ENCODE measurements at regions not wholly inside any gene's neighbourhood (a gene's known extent, or its start where the extent isn't known, plus 50 kb on each side); places are given as distances from the start of the nearest gene placed in this dataset.
"Not testable (repeated sequence)": the region's sequence is repeated elsewhere in the genome, so short reads cannot be mapped to it uniquely, and the experiment has no call there.

- not testable (repeated sequence) for H3K27me3 Mint-ChIP-seq
Observed at GRCh38 chr15:22134941-22135566, 54.7 kb downstream of the OR4M2 start.

GRCh38 chr15:22137572-22137971, 57.2 kb downstream of the OR4M2 start:
- not testable (repeated sequence) for H3K9me3 Mint-ChIP-seq, H3K27me3 Mint-ChIP-seq, DNase-seq, H3K4me3 Mint-ChIP-seq, H3K4me1 Mint-ChIP-seq, H3K36me3 Mint-ChIP-seq, H3K27ac Mint-ChIP-seq

More at GRCh38 chr15:22134941-22135566, 54.7 kb downstream of the OR4M2 start:
- not testable (repeated sequence) for H3K4me1 Mint-ChIP-seq, H3K4me3 Mint-ChIP-seq, H3K9me3 Mint-ChIP-seq, DNase-seq, H3K27ac Mint-ChIP-seq, H3K36me3 Mint-ChIP-seq

- H3K9me3 Mint-ChIP-seq, H3K36me3 Mint-ChIP-seq, H3K4me1 Mint-ChIP-seq: not testable (repeated sequence)
Observed at GRCh38 chr15:22141106-22141505, 60.8 kb downstream of the OR4M2 start.

GRCh38 chr15:22148109-22148508, 67.8 kb downstream of the OR4M2 start:
- H3K27ac Mint-ChIP-seq, DNase-seq, H3K4me3 Mint-ChIP-seq, H3K36me3 Mint-ChIP-seq, H3K27me3 Mint-ChIP-seq, H3K9me3 Mint-ChIP-seq, H3K4me1 Mint-ChIP-seq: not testable (repeated sequence)

More at GRCh38 chr15:22141106-22141505, 60.8 kb downstream of the OR4M2 start:
- not testable (repeated sequence) for H3K27ac Mint-ChIP-seq, H3K27me3 Mint-ChIP-seq, H3K4me3 Mint-ChIP-seq, DNase-seq

- not testable (repeated sequence) for H3K4me3 Mint-ChIP-seq, H3K36me3 Mint-ChIP-seq, H3K27ac Mint-ChIP-seq, H3K4me1 Mint-ChIP-seq, DNase-seq, H3K27me3 Mint-ChIP-seq, H3K9me3 Mint-ChIP-seq
Observed at GRCh38 chr15:22158243-22158642, 77.9 kb downstream of the OR4M2 start.

- not testable (repeated sequence) for H3K27me3 Mint-ChIP-seq, H3K27ac Mint-ChIP-seq, DNase-seq, H3K9me3 Mint-ChIP-seq, H3K4me3 Mint-ChIP-seq, H3K36me3 Mint-ChIP-seq, H3K4me1 Mint-ChIP-seq
Observed at GRCh38 chr15:22160283-22160682, 80.0 kb downstream of the OR4M2 start.

- H3K4me3 Mint-ChIP-seq, H3K9me3 Mint-ChIP-seq, H3K27me3 Mint-ChIP-seq, H3K36me3 Mint-ChIP-seq, DNase-seq, H3K4me1 Mint-ChIP-seq, H3K27ac Mint-ChIP-seq: not testable (repeated sequence)
Observed at GRCh38 chr15:22160741-22161140, 80.4 kb downstream of the OR4M2 start.

GRCh38 chr15:22161398-22161797, 81.1 kb downstream of the OR4M2 start:
- H3K4me3 Mint-ChIP-seq, DNase-seq, H3K9me3 Mint-ChIP-seq, H3K36me3 Mint-ChIP-seq, H3K27me3 Mint-ChIP-seq, H3K27ac Mint-ChIP-seq, H3K4me1 Mint-ChIP-seq: not testable (repeated sequence)

GRCh38 chr15:22163715-22164114, 83.4 kb downstream of the OR4M2 start:
- not testable (repeated sequence) for H3K9me3 Mint-ChIP-seq, H3K4me1 Mint-ChIP-seq, DNase-seq, H3K27ac Mint-ChIP-seq, H3K36me3 Mint-ChIP-seq, H3K4me3 Mint-ChIP-seq, H3K27me3 Mint-ChIP-seq

- not testable (repeated sequence) for H3K4me3 Mint-ChIP-seq, H3K27me3 Mint-ChIP-seq, H3K9me3 Mint-ChIP-seq, H3K4me1 Mint-ChIP-seq, H3K27ac Mint-ChIP-seq, H3K36me3 Mint-ChIP-seq, DNase-seq
Observed at GRCh38 chr15:22167521-22167920, 87.2 kb downstream of the OR4M2 start.

- not testable (repeated sequence) for H3K27me3 Mint-ChIP-seq, H3K27ac Mint-ChIP-seq, DNase-seq, H3K9me3 Mint-ChIP-seq, H3K4me1 Mint-ChIP-seq, H3K36me3 Mint-ChIP-seq, H3K4me3 Mint-ChIP-seq
Observed at GRCh38 chr15:22173029-22173998, 93.0 kb downstream of the OR4M2 start.

GRCh38 chr15:22174088-22174487, 93.8 kb downstream of the OR4M2 start:
- H3K9me3 Mint-ChIP-seq, H3K36me3 Mint-ChIP-seq: not testable (repeated sequence)

GRCh38 chr15:22177965-22178364, 97.6 kb downstream of the OR4M2 start:
- not testable (repeated sequence) for H3K36me3 Mint-ChIP-seq, H3K27ac Mint-ChIP-seq, H3K4me3 Mint-ChIP-seq, H3K27me3 Mint-ChIP-seq, H3K4me1 Mint-ChIP-seq, DNase-seq, H3K9me3 Mint-ChIP-seq

More at GRCh38 chr15:22174088-22174487, 93.8 kb downstream of the OR4M2 start:
- not testable (repeated sequence) for H3K4me1 Mint-ChIP-seq, H3K4me3 Mint-ChIP-seq, H3K27me3 Mint-ChIP-seq, DNase-seq, H3K27ac Mint-ChIP-seq

GRCh38 chr15:22178438-22178837, 98.1 kb downstream of the OR4M2 start:
- not testable (repeated sequence) for H3K4me1 Mint-ChIP-seq, H3K4me3 Mint-ChIP-seq, H3K27me3 Mint-ChIP-seq, H3K27ac Mint-ChIP-seq, H3K9me3 Mint-ChIP-seq, DNase-seq, H3K36me3 Mint-ChIP-seq

- H3K9me3 Mint-ChIP-seq, H3K4me3 Mint-ChIP-seq, H3K4me1 Mint-ChIP-seq, H3K36me3 Mint-ChIP-seq, H3K27me3 Mint-ChIP-seq, H3K27ac Mint-ChIP-seq, DNase-seq: not testable (repeated sequence)
Observed at GRCh38 chr15:22179043-22179442, 98.7 kb downstream of the OR4M2 start.

GRCh38 chr15:22180611-22181010, 100.3 kb downstream of the OR4M2 start:
- H3K4me1 Mint-ChIP-seq, H3K36me3 Mint-ChIP-seq, H3K27ac Mint-ChIP-seq, H3K27me3 Mint-ChIP-seq, H3K9me3 Mint-ChIP-seq, H3K4me3 Mint-ChIP-seq, DNase-seq: not testable (repeated sequence)
